SK-N-SH (cell line): ENCODE measurements at regions not wholly inside any gene's neighbourhood (a gene's known extent, or its start where the extent isn't known, plus 50 kb on each side); places are given as distances from the start of the nearest gene placed in this dataset.

Source experiments
- CTCF ChIA-PET: fragments of 300-600, 350-600 bp; formaldehyde crosslinking; extraction: SDS; loops from one replicate; lab custom pipeline; 2021; lab: Yijun Ruan, JAX
- POLR2A ChIA-PET: fragments of 350-600 bp; sonication (Branson Sonifier 250); formaldehyde crosslinking; extraction: SDS; loops from one replicate; lab custom pipeline; 2020; ENCODE audit warnings: antibody characterized with exemption, inconsistent platforms; lab: Yijun Ruan, JAX
- DNase-seq: peaks from one replicate; pipeline ENCODE4 v3.0.0; 2012
- H2AFZ ChIP-seq: fragments of 200-600 bp; sonication (generic); 2 replicates; pipeline ENCODE4 v1.8.1; 2016; ENCODE audit warnings: antibody characterized with exemption, mild to moderate bottlenecking, low read depth
- H3F3A ChIP-seq: fragments of 200-600 bp; sonication (generic); replicated peaks from 2 replicates; pipeline ENCODE3; 2016; ENCODE audit warnings: antibody characterized with exemption, mild to moderate bottlenecking; ENCODE audit not compliant: insufficient read depth
- H3K27ac ChIP-seq, 2 experiments: fragments of 200-500 bp in 1 of 2; fragments of 200-600 bp in 1 of 2; sonication (Bioruptor generic) in 1 of 2; sonication (generic), shearing (Covaris generic) in 1 of 2; 2 replicates each; pipeline versions ENCODE4 v1.5.1 to v1.6.1; 2014 to 2016; ENCODE audit warnings: low read depth in 2 of 2, inconsistent platforms in 1 of 2, low read length in 1 of 2, mild to moderate bottlenecking in 1 of 2, mixed read lengths in 1 of 2
- H3K27me3 ChIP-seq: fragments of 200-600 bp; sonication (generic), shearing (Covaris generic); 2 replicates; pipeline ENCODE4 v1.6.1; 2016; ENCODE audit warnings: mixed run types; ENCODE audit not compliant: insufficient read depth
- H3K36me3 ChIP-seq, 2 experiments: fragments of 200-500 bp in 1 of 2; fragments of 200-600 bp in 1 of 2; sonication (Bioruptor generic) in 1 of 2; sonication (generic) in 1 of 2; replicated peaks in 1 of 2; 2 replicates each; pipeline versions ENCODE3 to v1.5.1; 2014 to 2016; ENCODE audit warnings: low read length in 1 of 2, mild to moderate bottlenecking in 1 of 2; ENCODE audit not compliant: insufficient read depth in 2 of 2, control insufficient read depth in 1 of 2
- H3K4me1 ChIP-seq, 2 experiments: fragments of 200-500 bp in 1 of 2; fragments of 200-600 bp in 1 of 2; sonication (Bioruptor generic) in 1 of 2; sonication (generic), shearing (Covaris generic) in 1 of 2; 2 replicates each; pipeline versions ENCODE4 v1.5.1 to v1.6.1; 2014 to 2016; ENCODE audit warnings: low read depth in 1 of 2, low read length in 1 of 2, mixed run types in 1 of 2; ENCODE audit not compliant: insufficient read depth in 2 of 2, control insufficient read depth in 1 of 2
- H3K4me2 ChIP-seq: fragments of 200-600 bp; sonication (generic), shearing (Covaris generic); 2 replicates; pipeline ENCODE4 v1.6.1; 2017; ENCODE audit warnings: mixed run types
- H3K4me3 ChIP-seq, 2 experiments: fragments of 200-500 bp in 1 of 2; fragments of 200-600 bp in 1 of 2; sonication (Bioruptor generic) in 1 of 2; sonication (generic), shearing (Covaris generic) in 1 of 2; 2 replicates each; pipeline versions ENCODE4 v1.5.1 to v1.8.1; 2014 to 2016; ENCODE audit warnings: low read depth in 2 of 2, inconsistent platforms in 1 of 2, low read length in 1 of 2, mild to moderate bottlenecking in 1 of 2, mixed read lengths in 1 of 2, moderate library complexity in 1 of 2
- H3K79me2 ChIP-seq: fragments of 200-600 bp; sonication (generic); 2 replicates; pipeline ENCODE4 v1.8.1; 2017; ENCODE audit warnings: mild to moderate bottlenecking; ENCODE audit not compliant: insufficient read depth
- H3K9ac ChIP-seq: fragments of 200-600 bp; sonication (generic); 2 replicates; pipeline ENCODE4 v1.6.1; 2017; ENCODE audit warnings: mixed run types
- H3K9me2 ChIP-seq: fragments of 200-600 bp; sonication (generic); 2 replicates; pipeline ENCODE4 v1.6.1; 2017; ENCODE audit warnings: mixed run types
- H3K9me3 ChIP-seq: fragments of 200-600 bp; sonication (generic); 2 replicates; pipeline ENCODE4 v1.6.1; 2017; ENCODE audit warnings: mixed run types, mild to moderate bottlenecking, moderate library complexity
- H4K20me1 ChIP-seq: fragments of 200-600 bp; sonication (generic); 2 replicates; pipeline ENCODE4 v1.6.1; 2017; ENCODE audit warnings: mild to moderate bottlenecking, mixed run types; ENCODE audit not compliant: insufficient read depth
- ELF1 ChIP-seq: IDR thresholded peaks from 2 replicates; pipeline ENCODE4 v1.4.0; 2012
- FOXM1 ChIP-seq: IDR thresholded peaks from 2 replicates; pipeline ENCODE4 v1.4.0; 2012; ENCODE audit warnings: low read depth, mild to moderate bottlenecking
- GATA2 ChIP-seq: sonication (generic); formaldehyde crosslinking; IDR thresholded peaks from 2 replicates; pipeline ENCODE4 v1.5.0; 2020; ENCODE audit warnings: mild to moderate bottlenecking, missing genetic modification reagents
- JUND ChIP-seq: IDR thresholded peaks from 2 replicates; pipeline ENCODE4 v1.4.0; 2012
- SIN3A ChIP-seq: IDR thresholded peaks from 2 replicates; pipeline ENCODE4 v1.6.1; 2012; ENCODE audit warnings: low read depth, mild to moderate bottlenecking, low read length, moderate library complexity, borderline replicate concordance
- SMC3 ChIP-seq: IDR thresholded peaks from 2 replicates; pipeline ENCODE4 v1.6.1; 2012; ENCODE audit warnings: low read depth, low read length, improper control_type of control experiment
- WGBS: methylation state at CpG from one replicate; pipeline ENCODE4 v1.1.6; 2017; ENCODE audit warnings: low lambda C conversion rate; 5-methylcytosine and 5-hydroxymethylcytosine counted together
- TF ChIP-seq, protein P1 (sequence below): IDR thresholded peaks from 2 replicates; pipeline ENCODE4 v1.6.1; 2012; ENCODE audit warnings: mild to moderate bottlenecking, low read depth, low read length, moderate library complexity
- TF ChIP-seq, protein P2 (sequence below): IDR thresholded peaks from 2 replicates; pipeline ENCODE4 v1.4.0; 2012; ENCODE audit warnings: low read depth, borderline replicate concordance
- TF ChIP-seq, protein P3 (sequence below): IDR thresholded peaks from 2 replicates; pipeline ENCODE4; 2012

DNA sequence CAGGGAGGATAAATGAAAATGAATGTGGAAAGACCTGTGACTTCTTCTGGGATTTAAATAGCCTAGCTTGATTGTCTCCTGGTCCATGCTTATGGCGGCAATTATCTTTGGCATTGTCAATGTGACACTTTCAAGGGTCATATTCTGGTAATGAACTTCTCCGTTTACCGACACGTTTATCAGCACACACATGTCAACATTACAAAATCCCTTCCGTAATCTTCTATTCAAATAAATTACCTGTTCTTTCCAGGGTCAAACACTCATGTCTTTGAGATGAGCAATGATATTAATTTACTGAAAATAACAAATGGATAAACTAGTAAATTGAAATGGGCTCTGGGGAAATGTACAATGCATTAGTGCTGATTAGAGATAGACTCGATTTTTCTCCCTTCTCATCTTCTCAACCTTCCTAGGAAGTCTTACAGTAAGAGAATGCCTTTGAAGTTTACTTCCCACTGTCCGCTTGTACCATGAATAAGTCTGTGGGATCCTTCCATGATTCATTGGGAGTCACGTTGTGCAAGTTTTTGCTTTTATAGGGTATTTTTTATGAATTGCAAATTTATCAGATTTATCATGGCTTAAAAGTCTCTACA lies 646.3 kb upstream of the LRATD1 start:
- Histone ChIP-seq H3K79me2 (no peaks in the 10 kb centered on the region), H3K9me2 (no peaks in the 10 kb centered on the region), H3K4me3 (no peak overlapping the region), H4K20me1 (no peaks in the 10 kb centered on the region), H3K4me2 (no peak overlapping the region), H3K9me3 (no peaks in the 10 kb centered on the region), H3K27me3 (no peaks in the 10 kb centered on the region), H3F3A (no peaks in the 10 kb centered on the region), H3K4me1 (no peaks in the 10 kb centered on the region), H3K27ac (no peak overlapping the region), H3K9ac (no peak overlapping the region), H3K36me3 (no peaks in the 10 kb centered on the region)
- ChIA-PET POLR2A (no interaction called here), CTCF (no interaction called here)
- 50% methylated on average over 8 of the region's 8 CpGs for WGBS
- DNase-seq = no peak
- TF ChIP-seq FOXM1 = no peak
- TF ChIP-seq, all 33 proteins: peak for 0
- H2AFZ ChIP-seq = no peak overlapping the region

GRCh38 chr2:13996527-13996926 lies 636.0 kb upstream of the LRATD1 start:
- Histone ChIP-seq H3K4me1 (no peaks in the 10 kb centered on the region), H3K9ac (no peak overlapping the region), H4K20me1 (no peaks in the 10 kb centered on the region), H3K9me3 (no peaks in the 10 kb centered on the region), H3K4me3 (no peak overlapping the region), H3K27me3 (no peaks in the 10 kb centered on the region), H3K4me2 (no peak overlapping the region), H3K36me3 (no peaks in the 10 kb centered on the region), H2AFZ (no peak overlapping the region), H3K79me2 (no peaks in the 10 kb centered on the region), H3F3A (no peaks in the 10 kb centered on the region), H3K9me2 (no peaks in the 10 kb centered on the region), H3K27ac (no peak overlapping the region)
- POLR2A ChIA-PET = no interaction called here
- TF ChIP-seq, protein P1, sequence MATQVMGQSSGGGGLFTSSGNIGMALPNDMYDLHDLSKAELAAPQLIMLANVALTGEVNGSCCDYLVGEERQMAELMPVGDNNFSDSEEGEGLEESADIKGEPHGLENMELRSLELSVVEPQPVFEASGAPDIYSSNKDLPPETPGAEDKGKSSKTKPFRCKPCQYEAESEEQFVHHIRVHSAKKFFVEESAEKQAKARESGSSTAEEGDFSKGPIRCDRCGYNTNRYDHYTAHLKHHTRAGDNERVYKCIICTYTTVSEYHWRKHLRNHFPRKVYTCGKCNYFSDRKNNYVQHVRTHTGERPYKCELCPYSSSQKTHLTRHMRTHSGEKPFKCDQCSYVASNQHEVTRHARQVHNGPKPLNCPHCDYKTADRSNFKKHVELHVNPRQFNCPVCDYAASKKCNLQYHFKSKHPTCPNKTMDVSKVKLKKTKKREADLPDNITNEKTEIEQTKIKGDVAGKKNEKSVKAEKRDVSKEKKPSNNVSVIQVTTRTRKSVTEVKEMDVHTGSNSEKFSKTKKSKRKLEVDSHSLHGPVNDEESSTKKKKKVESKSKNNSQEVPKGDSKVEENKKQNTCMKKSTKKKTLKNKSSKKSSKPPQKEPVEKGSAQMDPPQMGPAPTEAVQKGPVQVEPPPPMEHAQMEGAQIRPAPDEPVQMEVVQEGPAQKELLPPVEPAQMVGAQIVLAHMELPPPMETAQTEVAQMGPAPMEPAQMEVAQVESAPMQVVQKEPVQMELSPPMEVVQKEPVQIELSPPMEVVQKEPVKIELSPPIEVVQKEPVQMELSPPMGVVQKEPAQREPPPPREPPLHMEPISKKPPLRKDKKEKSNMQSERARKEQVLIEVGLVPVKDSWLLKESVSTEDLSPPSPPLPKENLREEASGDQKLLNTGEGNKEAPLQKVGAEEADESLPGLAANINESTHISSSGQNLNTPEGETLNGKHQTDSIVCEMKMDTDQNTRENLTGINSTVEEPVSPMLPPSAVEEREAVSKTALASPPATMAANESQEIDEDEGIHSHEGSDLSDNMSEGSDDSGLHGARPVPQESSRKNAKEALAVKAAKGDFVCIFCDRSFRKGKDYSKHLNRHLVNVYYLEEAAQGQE = no peak
- TF ChIP-seq, protein P2, sequence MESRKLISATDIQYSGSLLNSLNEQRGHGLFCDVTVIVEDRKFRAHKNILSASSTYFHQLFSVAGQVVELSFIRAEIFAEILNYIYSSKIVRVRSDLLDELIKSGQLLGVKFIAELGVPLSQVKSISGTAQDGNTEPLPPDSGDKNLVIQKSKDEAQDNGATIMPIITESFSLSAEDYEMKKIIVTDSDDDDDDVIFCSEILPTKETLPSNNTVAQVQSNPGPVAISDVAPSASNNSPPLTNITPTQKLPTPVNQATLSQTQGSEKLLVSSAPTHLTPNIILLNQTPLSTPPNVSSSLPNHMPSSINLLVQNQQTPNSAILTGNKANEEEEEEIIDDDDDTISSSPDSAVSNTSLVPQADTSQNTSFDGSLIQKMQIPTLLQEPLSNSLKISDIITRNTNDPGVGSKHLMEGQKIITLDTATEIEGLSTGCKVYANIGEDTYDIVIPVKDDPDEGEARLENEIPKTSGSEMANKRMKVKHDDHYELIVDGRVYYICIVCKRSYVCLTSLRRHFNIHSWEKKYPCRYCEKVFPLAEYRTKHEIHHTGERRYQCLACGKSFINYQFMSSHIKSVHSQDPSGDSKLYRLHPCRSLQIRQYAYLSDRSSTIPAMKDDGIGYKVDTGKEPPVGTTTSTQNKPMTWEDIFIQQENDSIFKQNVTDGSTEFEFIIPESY = no peak
- no peak for TF ChIP-seq SIN3A
- TF ChIP-seq ELF1 = no peak
- no peak for TF ChIP-seq GATA2 (CRISPR knock-in tag)
- TF ChIP-seq, protein P3, sequence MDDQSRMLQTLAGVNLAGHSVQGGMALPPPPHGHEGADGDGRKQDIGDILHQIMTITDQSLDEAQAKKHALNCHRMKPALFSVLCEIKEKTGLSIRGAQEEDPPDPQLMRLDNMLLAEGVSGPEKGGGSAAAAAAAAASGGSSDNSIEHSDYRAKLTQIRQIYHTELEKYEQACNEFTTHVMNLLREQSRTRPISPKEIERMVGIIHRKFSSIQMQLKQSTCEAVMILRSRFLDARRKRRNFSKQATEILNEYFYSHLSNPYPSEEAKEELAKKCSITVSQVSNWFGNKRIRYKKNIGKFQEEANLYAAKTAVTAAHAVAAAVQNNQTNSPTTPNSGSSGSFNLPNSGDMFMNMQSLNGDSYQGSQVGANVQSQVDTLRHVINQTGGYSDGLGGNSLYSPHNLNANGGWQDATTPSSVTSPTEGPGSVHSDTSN = no peak
- TF ChIP-seq SMC3 = no peak
- no peak for TF ChIP-seq JUND
- CTCF ChIA-PET = interaction anchor here (0.6 kb wide), 1 partner anchor 748 kb away, joined by 3 read pairs; no protein-coding TSS in a partner anchor
- no peak for DNase-seq
